ENCODE measurements at regions not wholly inside any gene's neighbourhood (a gene's known extent, or its start where the extent isn't known, plus 50 kb on each side); places are given as distances from the start of the nearest gene placed in this dataset.
"Not testable (repeated sequence)": the region's sequence is repeated elsewhere in the genome, so short reads cannot be mapped to it uniquely, and the experiment has no call there.

- no peak for DNase-seq (ENCODE audit: low spot score)
Observed at GRCh38 chr15:95609096-95609495, 721.4 kb upstream of the NR2F2 start.

GRCh38 chr15:95610945-95611344 is 719.6 kb upstream of the NR2F2 start:
- DNase-seq (ENCODE audit: low spot score) = no peak

- DNase-seq (ENCODE audit: low spot score) = no peak
Observed at GRCh38 chr15:95615436-95615835, 715.1 kb upstream of the NR2F2 start.

GRCh38 chr15:95616306-95616705 is 714.2 kb upstream of the NR2F2 start:
- DNase-seq (ENCODE audit: low spot score) = no peak

- DNase-seq (ENCODE audit: low spot score) = no peak
Observed at GRCh38 chr15:95620934-95621579, 709.4 kb upstream of the NR2F2 start.

GRCh38 chr15:95622843-95623242 is 707.7 kb upstream of the NR2F2 start:
- no peak for DNase-seq (ENCODE audit: low spot score)

- no peak for DNase-seq (ENCODE audit: low spot score)
Observed at GRCh38 chr15:95624100-95624499, 706.4 kb upstream of the NR2F2 start.

- no peak for DNase-seq (ENCODE audit: low spot score)
Observed at GRCh38 chr15:95624616-95625361, 705.7 kb upstream of the NR2F2 start.

- no peak for DNase-seq (ENCODE audit: low spot score)
Observed at GRCh38 chr15:95626501-95627361, 703.8 kb upstream of the NR2F2 start.

- no peak for DNase-seq (ENCODE audit: low spot score)
Observed at GRCh38 chr15:95629503-95630168, 700.9 kb upstream of the NR2F2 start.

- DNase-seq (ENCODE audit: low spot score) = no peak
Observed at GRCh38 chr15:95630683-95631082, 699.8 kb upstream of the NR2F2 start.

GRCh38 chr15:95635666-95636065 is 694.8 kb upstream of the NR2F2 start:
- DNase-seq (ENCODE audit: low spot score) = no peak

GRCh38 chr15:95636107-95636506 is 694.4 kb upstream of the NR2F2 start:
- no peak for DNase-seq (ENCODE audit: low spot score)

GRCh38 chr15:95637234-95637633 is 693.3 kb upstream of the NR2F2 start:
- DNase-seq (ENCODE audit: low spot score) = not testable (repeated sequence)

GRCh38 chr15:95639208-95639607 is 691.3 kb upstream of the NR2F2 start:
- no peak for DNase-seq (ENCODE audit: low spot score)

- DNase-seq (ENCODE audit: low spot score) = no peak
Observed at GRCh38 chr15:95644100-95644875, 686.2 kb upstream of the NR2F2 start.

- DNase-seq (ENCODE audit: low spot score) = no peak
Observed at GRCh38 chr15:95645791-95646338, 684.6 kb upstream of the NR2F2 start.

GRCh38 chr15:95646484-95647273 is 683.8 kb upstream of the NR2F2 start:
- DNase-seq (ENCODE audit: low spot score) = no peak

- no peak for DNase-seq (ENCODE audit: low spot score)
Observed at GRCh38 chr15:95647531-95648277, 682.8 kb upstream of the NR2F2 start.
